ENCODE measurements at regions not wholly inside any gene's neighbourhood (a gene's known extent, or its start where the extent isn't known, plus 50 kb on each side); places are given as distances from the start of the nearest gene placed in this dataset.
"Not testable (repeated sequence)": the region's sequence is repeated elsewhere in the genome, so short reads cannot be mapped to it uniquely, and the experiment has no call there.

DNA sequence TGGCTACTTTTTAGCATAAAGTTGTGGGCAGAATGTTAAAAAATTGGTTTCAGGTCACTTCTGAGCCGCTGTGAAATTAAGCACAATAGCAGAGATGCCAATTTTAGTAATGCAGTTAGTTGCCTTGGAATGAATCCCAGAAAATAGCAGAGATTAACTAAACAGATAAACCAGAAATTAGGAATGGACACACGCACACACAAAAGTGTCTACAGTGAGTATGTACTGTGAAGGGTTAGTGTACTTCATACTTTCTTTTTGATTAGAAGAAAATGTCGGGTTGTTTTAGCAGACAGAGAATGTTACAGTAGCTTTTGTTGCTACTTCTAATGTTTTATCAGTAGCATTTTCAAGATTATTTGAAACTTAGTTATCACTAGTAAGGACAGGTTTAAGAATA, 106.7 kb downstream of the LEPR start:
- H3K4me3 ChIP-seq (ENCODE audit: low read length), result no peak overlapping the region
- peaks cover 44% of the 10 kb centered on the region for H3K27me3 ChIP-seq (ENCODE audit: control insufficient read depth, insufficient read depth, low read length)

DNA sequence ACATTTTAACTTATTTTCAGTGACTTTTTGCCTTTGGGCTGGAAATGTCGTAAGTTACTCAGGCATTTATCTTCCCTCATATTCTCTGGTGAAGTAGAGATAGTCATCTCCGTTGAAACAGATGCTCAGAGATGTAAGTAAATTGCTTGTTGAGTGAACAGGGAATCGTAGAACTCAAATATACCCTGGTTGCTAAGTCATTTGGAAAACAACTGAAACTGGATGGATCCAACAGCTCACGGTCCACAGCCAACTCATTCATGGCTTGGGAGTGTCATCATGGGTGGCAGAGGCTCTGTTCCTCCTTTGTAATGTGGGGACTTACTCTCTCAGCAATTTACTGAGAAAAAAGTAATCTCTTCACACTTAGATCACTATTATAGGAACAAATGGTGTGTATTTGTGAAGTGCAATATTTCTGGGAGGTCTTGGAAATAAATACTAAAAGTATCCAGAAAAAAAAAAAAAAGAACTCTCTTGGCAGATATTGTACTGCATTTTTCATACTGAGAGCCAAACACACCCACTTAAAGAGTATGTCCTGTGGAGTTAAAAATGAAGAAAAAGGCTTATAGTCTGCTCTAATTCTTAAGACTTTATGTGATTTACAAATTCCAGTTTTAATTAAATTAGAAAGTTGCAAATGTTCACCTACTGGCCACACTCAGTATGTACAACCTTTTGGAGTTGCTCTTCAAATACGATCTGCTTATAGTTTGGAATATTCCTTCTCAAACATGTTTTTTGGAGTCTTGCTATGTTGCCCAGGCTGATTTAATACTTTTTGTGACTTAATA, 107.4 kb downstream of the LEPR start:
- H3K36me3 ChIP-seq (ENCODE audit: control insufficient read depth, insufficient read depth, low read length), result no peaks in the 10 kb centered on the region
- H3K4me1 ChIP-seq (ENCODE audit: control insufficient read depth, insufficient read depth, low read length), result no peaks in the 10 kb centered on the region
- no CpG with 5 or more reads among the region's 5 CpGs for WGBS (ENCODE audit: insufficient coverage, low lambda C conversion rate)
- H3K4me3 ChIP-seq (ENCODE audit: low read length), result no peak overlapping the region
- H3K27me3 ChIP-seq (ENCODE audit: control insufficient read depth, insufficient read depth, low read length), result peaks cover 44% of the 10 kb centered on the region
- DNase-seq, result no peak
- H3K27ac ChIP-seq (ENCODE audit: low read length), result no peak overlapping the region
- H3K9me3 ChIP-seq (ENCODE audit: control insufficient read depth, low read depth, low read length), result no peaks in the 10 kb centered on the region

More for the DNA sequence above, 106.7 kb downstream of the LEPR start:
- WGBS (ENCODE audit: insufficient coverage, low lambda C conversion rate), result no CpG with 5 or more reads among the region's 3 CpGs
- Histone ChIP-seq H3K27ac (ENCODE audit: low read length) (no peak overlapping the region), H3K9me3 (ENCODE audit: control insufficient read depth, low read depth, low read length) (no peaks in the 10 kb centered on the region), H3K4me1 (ENCODE audit: control insufficient read depth, insufficient read depth, low read length) (no peaks in the 10 kb centered on the region), H3K36me3 (ENCODE audit: control insufficient read depth, insufficient read depth, low read length) (no peaks in the 10 kb centered on the region)
- DNase-seq, result no peak

GRCh38 chr1:65531972-65532570, 111.6 kb downstream of the LEPR start:
- H3K4me3 ChIP-seq (ENCODE audit: low read length), result no peak overlapping the region
- H3K9me3 ChIP-seq (ENCODE audit: control insufficient read depth, low read depth, low read length), result no peaks in the 10 kb centered on the region
- H3K36me3 ChIP-seq (ENCODE audit: control insufficient read depth, insufficient read depth, low read length), result no peaks in the 10 kb centered on the region
- H3K27me3 ChIP-seq (ENCODE audit: control insufficient read depth, insufficient read depth, low read length), result peaks cover 8% of the 10 kb centered on the region
- no peaks in the 10 kb centered on the region for H3K4me1 ChIP-seq (ENCODE audit: control insufficient read depth, insufficient read depth, low read length)
- H3K27ac ChIP-seq (ENCODE audit: low read length), result no peak overlapping the region
- 93% methylated on average over 3 of the region's 4 CpGs for WGBS (ENCODE audit: insufficient coverage, low lambda C conversion rate)
- DNase-seq, result no peak

DNA sequence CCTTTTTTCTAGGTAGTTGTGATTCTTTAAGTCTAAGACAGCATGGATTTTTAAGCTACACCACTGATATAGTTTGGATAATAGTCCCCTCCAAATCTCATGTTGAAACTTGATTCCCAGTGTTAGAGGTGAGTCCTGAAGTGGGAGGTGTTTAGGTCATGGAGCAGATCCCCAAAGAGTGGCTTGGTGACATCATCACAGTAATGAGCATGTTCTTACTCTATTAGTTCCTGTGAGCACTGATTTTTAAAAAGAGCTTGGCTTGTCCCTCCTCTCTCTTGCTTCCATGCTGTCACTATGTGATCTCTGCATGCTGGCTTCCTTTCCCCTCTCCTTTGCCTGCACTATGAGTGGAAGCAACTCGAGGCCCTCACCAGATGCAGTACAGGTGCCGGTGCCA, 115.5 kb downstream of the LEPR start:
- H3K27me3 ChIP-seq (ENCODE audit: control insufficient read depth, insufficient read depth, low read length), result no peaks in the 10 kb centered on the region
- no CpG with 5 or more reads among the region's 2 CpGs for WGBS (ENCODE audit: insufficient coverage, low lambda C conversion rate)
- H3K4me3 ChIP-seq (ENCODE audit: low read length), result no peak overlapping the region
- no peaks in the 10 kb centered on the region for H3K9me3 ChIP-seq (ENCODE audit: control insufficient read depth, low read depth, low read length)
- H3K27ac ChIP-seq (ENCODE audit: low read length), result no peak overlapping the region
- no peaks in the 10 kb centered on the region for H3K36me3 ChIP-seq (ENCODE audit: control insufficient read depth, insufficient read depth, low read length)
- no peaks in the 10 kb centered on the region for H3K4me1 ChIP-seq (ENCODE audit: control insufficient read depth, insufficient read depth, low read length)
- DNase-seq, result no peak

- DNase-seq, result no peak
- Histone ChIP-seq H3K27me3 (ENCODE audit: control insufficient read depth, insufficient read depth, low read length) (no peaks in the 10 kb centered on the region), H3K36me3 (ENCODE audit: control insufficient read depth, insufficient read depth, low read length) (no peaks in the 10 kb centered on the region), H3K9me3 (ENCODE audit: control insufficient read depth, low read depth, low read length) (no peaks in the 10 kb centered on the region), H3K4me3 (ENCODE audit: low read length) (no peak overlapping the region), H3K27ac (ENCODE audit: low read length) (no peak overlapping the region), H3K4me1 (ENCODE audit: control insufficient read depth, insufficient read depth, low read length) (no peaks in the 10 kb centered on the region)
- WGBS (ENCODE audit: insufficient coverage, low lambda C conversion rate), result no CpG with 5 or more reads among the region's 2 CpGs
These were observed 117.6 kb downstream of the LEPR start for GRCh38 chr1:65538086-65538485.

DNA sequence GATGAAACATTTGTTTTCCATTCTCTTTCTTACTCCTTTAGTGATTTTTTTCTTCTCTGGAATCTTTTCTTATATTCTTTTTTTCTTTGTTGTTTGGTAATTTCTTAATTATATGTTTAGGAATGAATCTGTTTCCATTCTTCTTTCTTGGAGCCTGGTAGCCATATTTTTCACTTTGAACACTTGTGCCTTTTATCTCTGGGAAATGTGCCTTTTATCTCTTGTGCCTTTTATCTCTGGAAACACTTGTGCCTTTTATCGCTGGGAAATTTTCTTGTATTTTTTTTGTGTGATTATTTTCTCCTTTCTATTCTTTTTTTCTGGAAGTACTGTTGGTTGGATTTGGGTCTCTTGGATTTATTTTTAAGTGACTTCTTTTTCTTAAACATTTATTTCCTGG, 118.2 kb downstream of the LEPR start:
- no peak for DNase-seq
- 33% methylated on average over 1 of the region's 1 CpG for WGBS (ENCODE audit: insufficient coverage, low lambda C conversion rate)
- H3K9me3 ChIP-seq (ENCODE audit: control insufficient read depth, low read depth, low read length), result no peaks in the 10 kb centered on the region

GRCh38 chr1:65539266-65540131, 119.0 kb downstream of the LEPR start:
- H3K27ac ChIP-seq (ENCODE audit: low read length), result no peak overlapping the region
- no peak for DNase-seq
- H3K4me3 ChIP-seq (ENCODE audit: low read length), result no peak overlapping the region
- H3K27me3 ChIP-seq (ENCODE audit: control insufficient read depth, insufficient read depth, low read length), result no peaks in the 10 kb centered on the region
- no peaks in the 10 kb centered on the region for H3K36me3 ChIP-seq (ENCODE audit: control insufficient read depth, insufficient read depth, low read length)
- no peaks in the 10 kb centered on the region for H3K9me3 ChIP-seq (ENCODE audit: control insufficient read depth, low read depth, low read length)
- 57% methylated on average over 1 of the region's 5 CpGs for WGBS (ENCODE audit: insufficient coverage, low lambda C conversion rate)
- no peaks in the 10 kb centered on the region for H3K4me1 ChIP-seq (ENCODE audit: control insufficient read depth, insufficient read depth, low read length)

More for the DNA sequence above, 118.2 kb downstream of the LEPR start:
- H3K36me3 ChIP-seq (ENCODE audit: control insufficient read depth, insufficient read depth, low read length), result no peaks in the 10 kb centered on the region
- H3K27me3 ChIP-seq (ENCODE audit: control insufficient read depth, insufficient read depth, low read length), result no peaks in the 10 kb centered on the region
- no peaks in the 10 kb centered on the region for H3K4me1 ChIP-seq (ENCODE audit: control insufficient read depth, insufficient read depth, low read length)
- no peak overlapping the region for H3K27ac ChIP-seq (ENCODE audit: low read length)
- H3K4me3 ChIP-seq (ENCODE audit: low read length), result no peak overlapping the region

- Histone ChIP-seq H3K27ac (ENCODE audit: low read length) (no peak overlapping the region), H3K27me3 (ENCODE audit: control insufficient read depth, insufficient read depth, low read length) (no peaks in the 10 kb centered on the region), H3K4me3 (ENCODE audit: low read length) (no peak overlapping the region), H3K36me3 (ENCODE audit: control insufficient read depth, insufficient read depth, low read length) (no peaks in the 10 kb centered on the region), H3K9me3 (ENCODE audit: control insufficient read depth, low read depth, low read length) (no peaks in the 10 kb centered on the region), H3K4me1 (ENCODE audit: control insufficient read depth, insufficient read depth, low read length) (no peaks in the 10 kb centered on the region)
- no CpG with 5 or more reads among the region's 2 CpGs for WGBS (ENCODE audit: insufficient coverage, low lambda C conversion rate)
- no peak for DNase-seq
These were observed 120.7 kb downstream of the LEPR start for GRCh38 chr1:65541161-65541560.

- no peak overlapping the region for H3K4me3 ChIP-seq (ENCODE audit: low read length)
- H3K27me3 ChIP-seq (ENCODE audit: control insufficient read depth, insufficient read depth, low read length), result no peaks in the 10 kb centered on the region
- DNase-seq, result no peak
- H3K36me3 ChIP-seq (ENCODE audit: control insufficient read depth, insufficient read depth, low read length), result no peaks in the 10 kb centered on the region
- H3K27ac ChIP-seq (ENCODE audit: low read length), result no peak overlapping the region
- no peaks in the 10 kb centered on the region for H3K9me3 ChIP-seq (ENCODE audit: control insufficient read depth, low read depth, low read length)
- no peaks in the 10 kb centered on the region for H3K4me1 ChIP-seq (ENCODE audit: control insufficient read depth, insufficient read depth, low read length)
These were observed 121.4 kb downstream of the LEPR start for GRCh38 chr1:65541865-65542264.

GRCh38 chr1:65542592-65542991, 122.1 kb downstream of the LEPR start:
- H3K27ac ChIP-seq (ENCODE audit: low read length); H3K27me3 ChIP-seq (ENCODE audit: control insufficient read depth, insufficient read depth, low read length); DNase-seq; H3K36me3 ChIP-seq (ENCODE audit: control insufficient read depth, insufficient read depth, low read length); H3K4me3 ChIP-seq (ENCODE audit: low read length); H3K4me1 ChIP-seq (ENCODE audit: control insufficient read depth, insufficient read depth, low read length); H3K9me3 ChIP-seq (ENCODE audit: control insufficient read depth, low read depth, low read length): not testable (repeated sequence)
- WGBS (ENCODE audit: insufficient coverage, low lambda C conversion rate), result no CpG with 5 or more reads among the region's 1 CpG

Data from large intestine (tissue), 3 donors.